NCI-H1092 treated with DMSO at 0.1 percent for 48 hours (cell line): ENCODE measurements at regions not wholly inside any gene's neighbourhood (a gene's known extent, or its start where the extent isn't known, plus 50 kb on each side); places are given as distances from the start of the nearest gene placed in this dataset.
A peak's percentile ranks its signal among the peaks of the same experiment; 100 is the strongest.
"Not testable (repeated sequence)": the region's sequence is repeated elsewhere in the genome, so short reads cannot be mapped to it uniquely, and the experiment has no call there.

Experiments
- DNase-seq: peaks from one replicate; lab custom pipeline; 2025; lab: John Stamatoyannopoulos, UW

GRCh38 chr1:89436856-89437255 lies 73.0 kb downstream of the GBP6 start:
- no peak for DNase-seq

- DNase-seq = not testable (repeated sequence)
These were observed 74.4 kb downstream of the GBP6 start for GRCh38 chr1:89438301-89438700.

GRCh38 chr1:89440911-89441310 lies 77.1 kb downstream of the GBP6 start:
- no peak for DNase-seq

GRCh38 chr1:89444791-89445190 lies 79.8 kb upstream of the LRRC8B start:
- no peak for DNase-seq

GRCh38 chr1:89451011-89451410 lies 73.6 kb upstream of the LRRC8B start:
- DNase-seq = no peak

- DNase-seq = no peak
These were observed 71.3 kb upstream of the LRRC8B start for GRCh38 chr1:89453123-89453972.

GRCh38 chr1:89454845-89455521 lies 69.6 kb upstream of the LRRC8B start:
- peak; percentile 65 for DNase-seq

GRCh38 chr1:89457046-89457445 lies 67.6 kb upstream of the LRRC8B start:
- no peak for DNase-seq

GRCh38 chr1:89459081-89459480 lies 65.5 kb upstream of the LRRC8B start:
- DNase-seq = no peak

- no peak for DNase-seq
These were observed 64.3 kb upstream of the LRRC8B start for GRCh38 chr1:89460325-89460724.

GRCh38 chr1:89462250-89462649 lies 62.4 kb upstream of the LRRC8B start:
- DNase-seq = no peak

- no peak for DNase-seq
These were observed 60.6 kb upstream of the LRRC8B start for GRCh38 chr1:89464008-89464407.

- DNase-seq = no peak
These were observed 59.4 kb upstream of the LRRC8B start for GRCh38 chr1:89465201-89465600.

- DNase-seq = no peak
These were observed 58.2 kb upstream of the LRRC8B start for GRCh38 chr1:89466307-89466930.

GRCh38 chr1:89472253-89472652 lies 52.4 kb upstream of the LRRC8B start:
- no peak for DNase-seq

- no peak for DNase-seq
These were observed 51.7 kb upstream of the LRRC8B start for GRCh38 chr1:89472886-89473417.
